HepG2 (cell line): ENCODE measurements at regions not wholly inside any gene's neighbourhood (a gene's known extent, or its start where the extent isn't known, plus 50 kb on each side); places are given as distances from the start of the nearest gene placed in this dataset.

Experiments used
- DMAP1 ChIP-seq: IDR thresholded peaks from 2 replicates; pipeline ENCODE4 v1.6.1; 2016
- DR1 ChIP-seq: sonication (generic); formaldehyde crosslinking; IDR thresholded peaks from 2 replicates; pipeline ENCODE4 v1.8.0; 2021; ENCODE audit warnings: mild to moderate bottlenecking, missing genetic modification reagents, inconsistent platforms
- FOXO1 ChIP-seq: sonication (generic); formaldehyde crosslinking; IDR thresholded peaks from 2 replicates; pipeline ENCODE4 v1.4.0; 2020; ENCODE audit warnings: missing genetic modification reagents
- HOXA5 ChIP-seq: sonication (generic); formaldehyde crosslinking; IDR thresholded peaks from 2 replicates; pipeline ENCODE4 v1.4.0; 2020; ENCODE audit warnings: missing genetic modification reagents
- ISX ChIP-seq: sonication (generic); formaldehyde crosslinking; conservative IDR thresholded peaks from 2 replicates; pipeline ENCODE4 v1.5.0; 2020; ENCODE audit warnings: missing genetic modification reagents
- KLF6 ChIP-seq: IDR thresholded peaks from 2 replicates; pipeline ENCODE4 v1.8.0; 2016; ENCODE audit warnings: missing biosample characterization, missing genetic modification reagents
- LRRFIP1 ChIP-seq: sonication (generic); formaldehyde crosslinking; conservative IDR thresholded peaks from 2 replicates; pipeline ENCODE4 v1.4.0; 2020; ENCODE audit warnings: missing genetic modification reagents
- PHF20 ChIP-seq: sonication (generic); formaldehyde crosslinking; IDR thresholded peaks from 2 replicates; pipeline ENCODE4 v1.5.0; 2020; ENCODE audit warnings: mild to moderate bottlenecking, missing genetic modification reagents
- POGZ ChIP-seq: sonication (generic); formaldehyde crosslinking; IDR thresholded peaks from 2 replicates; pipeline ENCODE4 v1.4.0; 2020; ENCODE audit warnings: mild to moderate bottlenecking, missing genetic modification reagents
- RFX3 ChIP-seq: IDR thresholded peaks from 2 replicates; pipeline ENCODE4 v1.6.1; 2016; ENCODE audit warnings: missing biosample characterization, missing genetic modification reagents
- SALL1 ChIP-seq: sonication (generic); formaldehyde crosslinking; IDR thresholded peaks from 2 replicates; pipeline ENCODE4 v1.8.0; 2022; ENCODE audit warnings: mild to moderate bottlenecking, missing genetic modification reagents
- SP140L ChIP-seq: sonication (generic); formaldehyde crosslinking; IDR thresholded peaks from 2 replicates; pipeline ENCODE4 v1.4.0; 2020; ENCODE audit warnings: missing genetic modification reagents, borderline replicate concordance
- YEATS2 ChIP-seq: sonication (generic); formaldehyde crosslinking; IDR thresholded peaks from 2 replicates; pipeline ENCODE4 v1.4.0; 2020; ENCODE audit warnings: missing genetic modification reagents, borderline replicate concordance
- ZBTB20 ChIP-seq: sonication (generic); formaldehyde crosslinking; IDR thresholded peaks from 2 replicates; pipeline ENCODE4 v1.8.1; 2023; ENCODE audit warnings: missing genetic modification reagents, low read depth, mild to moderate bottlenecking, borderline replicate concordance
- ZMYM2 ChIP-seq: sonication (generic); formaldehyde crosslinking; IDR thresholded peaks from 2 replicates; pipeline ENCODE4 v1.8.0; 2022; ENCODE audit warnings: mild to moderate bottlenecking, missing genetic modification reagents
- ZMYM3 ChIP-seq: sonication (generic); formaldehyde crosslinking; IDR thresholded peaks from 2 replicates; pipeline ENCODE4 v1.5.1; 2020; ENCODE audit warnings: mild to moderate bottlenecking, missing genetic modification reagents
- ZNF562 ChIP-seq: sonication (generic); formaldehyde crosslinking; IDR thresholded peaks from 2 replicates; pipeline ENCODE4 v1.8.0; 2022; ENCODE audit warnings: missing genetic modification reagents, borderline replicate concordance
- ZNF563 ChIP-seq: sonication (generic); formaldehyde crosslinking; IDR thresholded peaks from 2 replicates; pipeline ENCODE4 v1.8.0; 2022; ENCODE audit warnings: mild to moderate bottlenecking, moderate library complexity, missing genetic modification reagents
- ZNF781 ChIP-seq: sonication (generic); formaldehyde crosslinking; IDR thresholded peaks from 2 replicates; pipeline ENCODE4 v1.5.1; 2020; ENCODE audit warnings: borderline replicate concordance, mild to moderate bottlenecking, missing genetic modification reagents; ENCODE audit errors: not compliant biosample characterization
- TF ChIP-seq, protein P1 (sequence below): sonication (generic); formaldehyde crosslinking; IDR thresholded peaks from 2 replicates; pipeline ENCODE4; 2020; ENCODE audit warnings: missing genetic modification reagents, mild to moderate bottlenecking, borderline replicate concordance
- TF ChIP-seq, protein P2 (sequence below): sonication (generic); formaldehyde crosslinking; conservative IDR thresholded peaks from 2 replicates; pipeline ENCODE4 v1.8.1; 2023; ENCODE audit warnings: missing genetic modification reagents
- TF ChIP-seq, protein P3 (sequence below): sonication (generic); formaldehyde crosslinking; IDR thresholded peaks from 2 replicates; pipeline ENCODE4 v1.4.0; 2020; ENCODE audit warnings: missing genetic modification reagents

DNA sequence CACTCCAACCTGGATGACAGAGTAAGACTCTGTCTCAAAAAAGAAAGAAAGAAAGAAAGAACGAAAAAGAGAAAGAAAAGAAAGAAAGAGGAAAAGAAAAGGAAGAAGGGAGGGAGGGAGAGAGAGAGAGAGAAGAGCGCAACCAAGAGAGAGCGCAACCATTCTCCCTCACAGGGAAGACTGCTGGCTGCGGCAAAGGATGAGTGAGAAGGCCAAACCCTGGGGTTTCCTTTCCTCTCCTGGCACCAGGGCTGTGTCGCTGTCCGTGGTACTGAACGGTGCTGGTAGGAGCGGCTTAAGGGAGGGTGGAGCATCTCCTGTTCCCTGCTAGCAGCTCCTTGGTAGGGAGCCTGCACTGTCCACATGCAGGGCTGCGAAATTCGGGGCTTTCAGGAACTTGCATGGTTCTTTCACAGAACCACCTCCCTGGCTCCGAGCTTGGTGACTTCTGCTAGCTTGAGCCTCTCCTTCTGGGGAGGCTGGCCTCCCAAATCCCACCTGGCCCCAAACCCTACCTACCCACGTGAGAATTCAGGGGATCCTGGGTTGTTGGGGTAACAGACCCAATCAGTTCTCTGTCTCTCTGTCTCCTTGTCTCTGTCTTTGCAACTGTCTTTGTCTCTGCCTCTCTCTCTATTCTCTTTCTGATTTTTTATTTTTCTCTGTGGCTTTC lies 51.1 kb upstream of the ZNRF4 start (continued):
- TF ChIP-seq, protein P1, sequence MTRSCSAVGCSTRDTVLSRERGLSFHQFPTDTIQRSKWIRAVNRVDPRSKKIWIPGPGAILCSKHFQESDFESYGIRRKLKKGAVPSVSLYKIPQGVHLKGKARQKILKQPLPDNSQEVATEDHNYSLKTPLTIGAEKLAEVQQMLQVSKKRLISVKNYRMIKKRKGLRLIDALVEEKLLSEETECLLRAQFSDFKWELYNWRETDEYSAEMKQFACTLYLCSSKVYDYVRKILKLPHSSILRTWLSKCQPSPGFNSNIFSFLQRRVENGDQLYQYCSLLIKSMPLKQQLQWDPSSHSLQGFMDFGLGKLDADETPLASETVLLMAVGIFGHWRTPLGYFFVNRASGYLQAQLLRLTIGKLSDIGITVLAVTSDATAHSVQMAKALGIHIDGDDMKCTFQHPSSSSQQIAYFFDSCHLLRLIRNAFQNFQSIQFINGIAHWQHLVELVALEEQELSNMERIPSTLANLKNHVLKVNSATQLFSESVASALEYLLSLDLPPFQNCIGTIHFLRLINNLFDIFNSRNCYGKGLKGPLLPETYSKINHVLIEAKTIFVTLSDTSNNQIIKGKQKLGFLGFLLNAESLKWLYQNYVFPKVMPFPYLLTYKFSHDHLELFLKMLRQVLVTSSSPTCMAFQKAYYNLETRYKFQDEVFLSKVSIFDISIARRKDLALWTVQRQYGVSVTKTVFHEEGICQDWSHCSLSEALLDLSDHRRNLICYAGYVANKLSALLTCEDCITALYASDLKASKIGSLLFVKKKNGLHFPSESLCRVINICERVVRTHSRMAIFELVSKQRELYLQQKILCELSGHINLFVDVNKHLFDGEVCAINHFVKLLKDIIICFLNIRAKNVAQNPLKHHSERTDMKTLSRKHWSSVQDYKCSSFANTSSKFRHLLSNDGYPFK (CRISPR knock-in tag), result no peak
- peak; percentile 62 for TF ChIP-seq ZNF781 (CRISPR knock-in tag)
- TF ChIP-seq ZBTB20, result peak; percentile 70; the same call in 1 of the 2 replicates
- 0 out of 2 replicates have a peak, but pooled peaks have one; percentile 27 for TF ChIP-seq ZNF563
- TF ChIP-seq POGZ (CRISPR knock-in tag), result no peak
- TF ChIP-seq YEATS2 (CRISPR knock-in tag), result peak; percentile 81; the same call in 1 of the 2 replicates
- TF ChIP-seq ZMYM3 (CRISPR knock-in tag), result no peak
- TF ChIP-seq HOXA5 (CRISPR knock-in tag), result peak; percentile 92
- peak; percentile 41; the same call in 1 of the 2 replicates for TF ChIP-seq PHF20 (CRISPR knock-in tag)
- peak; percentile 46 for TF ChIP-seq FOXO1
- TF ChIP-seq, protein P2, sequence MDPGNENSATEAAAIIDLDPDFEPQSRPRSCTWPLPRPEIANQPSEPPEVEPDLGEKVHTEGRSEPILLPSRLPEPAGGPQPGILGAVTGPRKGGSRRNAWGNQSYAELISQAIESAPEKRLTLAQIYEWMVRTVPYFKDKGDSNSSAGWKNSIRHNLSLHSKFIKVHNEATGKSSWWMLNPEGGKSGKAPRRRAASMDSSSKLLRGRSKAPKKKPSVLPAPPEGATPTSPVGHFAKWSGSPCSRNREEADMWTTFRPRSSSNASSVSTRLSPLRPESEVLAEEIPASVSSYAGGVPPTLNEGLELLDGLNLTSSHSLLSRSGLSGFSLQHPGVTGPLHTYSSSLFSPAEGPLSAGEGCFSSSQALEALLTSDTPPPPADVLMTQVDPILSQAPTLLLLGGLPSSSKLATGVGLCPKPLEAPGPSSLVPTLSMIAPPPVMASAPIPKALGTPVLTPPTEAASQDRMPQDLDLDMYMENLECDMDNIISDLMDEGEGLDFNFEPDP (CRISPR knock-in tag), result no peak
- TF ChIP-seq DMAP1 (CRISPR knock-in tag), result no peak
- TF ChIP-seq ISX (CRISPR knock-in tag), result peak; percentile 92; the same call in 1 of the 2 replicates
- peak; percentile 99 for TF ChIP-seq KLF6 (CRISPR knock-in tag)
- TF ChIP-seq LRRFIP1 (CRISPR knock-in tag), result peak; percentile 85; the same call in 1 of the 2 replicates
- TF ChIP-seq ZMYM2 (CRISPR knock-in tag), result no peak
- peak; percentile 95 for TF ChIP-seq SALL1
- TF ChIP-seq DR1 (CRISPR knock-in tag), result no peak
- no peak for TF ChIP-seq ZNF562
- peak; percentile 77; the same call in 1 of the 2 replicates for TF ChIP-seq SP140L (CRISPR knock-in tag)
- TF ChIP-seq, protein P3, sequence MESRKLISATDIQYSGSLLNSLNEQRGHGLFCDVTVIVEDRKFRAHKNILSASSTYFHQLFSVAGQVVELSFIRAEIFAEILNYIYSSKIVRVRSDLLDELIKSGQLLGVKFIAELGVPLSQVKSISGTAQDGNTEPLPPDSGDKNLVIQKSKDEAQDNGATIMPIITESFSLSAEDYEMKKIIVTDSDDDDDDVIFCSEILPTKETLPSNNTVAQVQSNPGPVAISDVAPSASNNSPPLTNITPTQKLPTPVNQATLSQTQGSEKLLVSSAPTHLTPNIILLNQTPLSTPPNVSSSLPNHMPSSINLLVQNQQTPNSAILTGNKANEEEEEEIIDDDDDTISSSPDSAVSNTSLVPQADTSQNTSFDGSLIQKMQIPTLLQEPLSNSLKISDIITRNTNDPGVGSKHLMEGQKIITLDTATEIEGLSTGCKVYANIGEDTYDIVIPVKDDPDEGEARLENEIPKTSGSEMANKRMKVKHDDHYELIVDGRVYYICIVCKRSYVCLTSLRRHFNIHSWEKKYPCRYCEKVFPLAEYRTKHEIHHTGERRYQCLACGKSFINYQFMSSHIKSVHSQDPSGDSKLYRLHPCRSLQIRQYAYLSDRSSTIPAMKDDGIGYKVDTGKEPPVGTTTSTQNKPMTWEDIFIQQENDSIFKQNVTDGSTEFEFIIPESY (CRISPR knock-in tag), result peak; percentile 26; the same call in 1 of the 2 replicates
- TF ChIP-seq RFX3 (CRISPR knock-in tag), result peak; percentile 29; the same call in 1 of the 2 replicates
